Uterus (tissue), 2 donors: ENCODE measurements at regions not wholly inside any gene's neighbourhood (a gene's known extent, or its start where the extent isn't known, plus 50 kb on each side); places are given as distances from the start of the nearest gene placed in this dataset.

Experiments used
- POLR2A ChIP-seq, 2 donors: fragments of 450-650 bp; IDR thresholded peaks; one replicate each; pipeline ENCODE4 v1.6.1; 2016; ENCODE audit warnings: antibody characterized with exemption in 2 of 2, mild to moderate bottlenecking in 1 of 2, moderate library complexity in 1 of 2
- TF ChIP-seq, protein P1 (sequence below), 4 experiments: fragments of 200-600 bp in 2 of 4; fragments of 450-650 bp in 2 of 4; sonication (generic) in 2 of 4; IDR thresholded peaks; one replicate each; pipeline ENCODE4 v1.5.1; 2016 to 2019; ENCODE audit warnings: antibody characterized with exemption in 4 of 4, mild to moderate bottlenecking in 2 of 4, moderate library complexity in 1 of 4

DNA sequence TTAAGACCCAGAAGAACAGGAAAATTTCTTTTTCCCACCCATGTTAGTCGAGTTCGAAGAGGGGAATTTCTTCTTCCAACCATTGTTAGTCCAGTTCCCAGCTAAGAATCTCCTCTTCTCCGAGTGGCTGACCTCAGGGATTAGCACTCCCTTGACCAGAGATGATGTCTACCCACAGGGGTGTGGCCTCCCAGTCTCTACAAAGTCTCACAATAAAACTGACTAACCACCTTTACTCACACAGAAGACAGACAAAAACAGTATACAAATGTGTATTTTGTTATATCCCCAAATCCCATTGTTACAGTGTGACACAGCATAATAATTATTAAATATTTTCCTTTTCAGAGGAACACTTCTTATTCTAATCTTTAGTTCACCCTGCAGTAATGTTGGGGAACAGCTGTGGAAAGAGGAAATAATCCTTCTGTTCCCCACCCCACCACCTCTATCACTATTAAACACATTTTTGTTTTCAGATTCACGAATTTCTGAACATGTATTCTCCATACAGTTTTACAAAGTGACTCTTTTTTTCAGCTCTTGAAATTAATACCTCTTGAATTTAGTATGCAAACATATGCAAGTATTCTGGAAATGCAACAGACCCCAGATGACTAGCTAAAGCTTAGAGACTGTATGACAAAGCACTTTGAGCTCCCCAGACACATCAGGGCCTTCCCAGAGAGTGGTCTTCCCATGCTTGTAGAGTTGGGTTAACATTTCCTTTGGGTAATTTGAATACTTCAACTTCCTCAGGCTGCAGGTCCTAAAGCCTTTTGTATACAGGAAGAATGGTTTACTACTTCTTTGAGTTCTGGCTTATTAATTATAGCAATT is 62.5 kb upstream of the NFKB1 start:
- TF ChIP-seq, protein P1, sequence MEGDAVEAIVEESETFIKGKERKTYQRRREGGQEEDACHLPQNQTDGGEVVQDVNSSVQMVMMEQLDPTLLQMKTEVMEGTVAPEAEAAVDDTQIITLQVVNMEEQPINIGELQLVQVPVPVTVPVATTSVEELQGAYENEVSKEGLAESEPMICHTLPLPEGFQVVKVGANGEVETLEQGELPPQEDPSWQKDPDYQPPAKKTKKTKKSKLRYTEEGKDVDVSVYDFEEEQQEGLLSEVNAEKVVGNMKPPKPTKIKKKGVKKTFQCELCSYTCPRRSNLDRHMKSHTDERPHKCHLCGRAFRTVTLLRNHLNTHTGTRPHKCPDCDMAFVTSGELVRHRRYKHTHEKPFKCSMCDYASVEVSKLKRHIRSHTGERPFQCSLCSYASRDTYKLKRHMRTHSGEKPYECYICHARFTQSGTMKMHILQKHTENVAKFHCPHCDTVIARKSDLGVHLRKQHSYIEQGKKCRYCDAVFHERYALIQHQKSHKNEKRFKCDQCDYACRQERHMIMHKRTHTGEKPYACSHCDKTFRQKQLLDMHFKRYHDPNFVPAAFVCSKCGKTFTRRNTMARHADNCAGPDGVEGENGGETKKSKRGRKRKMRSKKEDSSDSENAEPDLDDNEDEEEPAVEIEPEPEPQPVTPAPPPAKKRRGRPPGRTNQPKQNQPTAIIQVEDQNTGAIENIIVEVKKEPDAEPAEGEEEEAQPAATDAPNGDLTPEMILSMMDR (IDR thresholded peaks at IDR 0.05): no peak
- no peak for TF ChIP-seq POLR2A (IDR thresholded peaks at IDR 0.05)
